Karpas-422 (cell line): ENCODE measurements at regions not wholly inside any gene's neighbourhood (a gene's known extent, or its start where the extent isn't known, plus 50 kb on each side); places are given as distances from the start of the nearest gene placed in this dataset.

Experiments used
- DNase-seq: peaks from one replicate; pipeline ENCODE4 v3.0.0-alpha.2; 2015
- H2AFZ ChIP-seq: fragments of 200-600 bp; sonication (generic); 2 replicates; pipeline ENCODE4 v1.6.1; 2014; ENCODE audit warnings: antibody characterized with exemption, low read length, mixed read lengths
- H3K27ac ChIP-seq: fragments of 200-600 bp; sonication (generic); 2 replicates; pipeline ENCODE4 v1.5.1; 2014; ENCODE audit warnings: mild to moderate bottlenecking, low read length, moderate library complexity
- H3K27me3 ChIP-seq: fragments of 200-600 bp; sonication (generic); 2 replicates; pipeline ENCODE4 v1.6.1; 2014; ENCODE audit warnings: low read length, mixed read lengths
- H3K36me3 ChIP-seq: fragments of 200-600 bp; sonication (generic); 2 replicates; pipeline ENCODE4 v1.6.1; 2014; ENCODE audit warnings: low read length, mixed read lengths; ENCODE audit not compliant: insufficient read depth
- H3K4me1 ChIP-seq: fragments of 200-600 bp; sonication (generic); 2 replicates; pipeline ENCODE4 v1.6.1; 2014; ENCODE audit warnings: mild to moderate bottlenecking, low read length, mixed read lengths
- H3K4me2 ChIP-seq: fragments of 200-600 bp; sonication (generic); 2 replicates; pipeline ENCODE4 v1.6.1; 2014; ENCODE audit warnings: low read length, low read depth, mild to moderate bottlenecking; ENCODE audit not compliant: poor library complexity, severe bottlenecking
- H3K4me3 ChIP-seq: fragments of 200-600 bp; sonication (generic); 2 replicates; pipeline ENCODE4 v1.5.1; 2014; ENCODE audit warnings: mild to moderate bottlenecking, antibody characterized with exemption, low read length, mixed read lengths
- H3K79me2 ChIP-seq: fragments of 200-600 bp; sonication (generic); 2 replicates; pipeline ENCODE4 v1.6.1; 2014; ENCODE audit warnings: mild to moderate bottlenecking, low read length, mixed read lengths
- H3K9ac ChIP-seq: fragments of 200-600 bp; sonication (generic); 2 replicates; pipeline ENCODE4 v1.6.0; 2014; ENCODE audit warnings: low read length
- H3K9me2 ChIP-seq: fragments of 200-600 bp; sonication (generic), shearing (Covaris generic); replicated peaks from 2 replicates; pipeline ENCODE4 v1.6.0; 2014; ENCODE audit warnings: mild to moderate bottlenecking, low read length, moderate library complexity; ENCODE audit not compliant: insufficient read depth
- H3K9me3 ChIP-seq: fragments of 300-700, 200-600 bp; sonication (generic); 2 replicates; pipeline ENCODE4 v1.6.1; 2014; ENCODE audit warnings: low read length, mixed read lengths
- H4K20me1 ChIP-seq: fragments of 200-600 bp; sonication (generic); 2 replicates; pipeline ENCODE4 v1.6.1; 2014; ENCODE audit warnings: mild to moderate bottlenecking, antibody characterized with exemption, low read length, low read depth; ENCODE audit not compliant: insufficient read depth

DNA sequence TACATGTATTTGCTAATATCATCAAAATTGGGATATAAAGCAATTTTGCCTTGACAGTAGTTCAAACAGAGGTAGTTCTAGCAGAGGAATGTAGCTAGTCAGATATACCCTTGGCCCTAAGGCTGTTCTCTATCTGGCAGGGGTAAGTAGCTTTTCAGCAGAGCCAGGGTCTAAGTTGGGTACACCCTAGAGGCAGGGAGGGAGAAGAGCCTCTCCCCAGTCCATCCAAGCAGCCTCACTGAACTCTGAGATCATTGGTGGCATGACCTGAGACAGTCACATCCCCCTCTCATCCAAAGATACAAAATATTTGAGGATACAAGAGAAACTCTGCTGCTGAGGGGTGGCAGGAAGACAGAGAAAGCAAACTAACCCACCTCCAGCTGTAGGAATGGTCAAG is 343.7 kb downstream of the DHX15 start:
- H3K79me2 ChIP-seq: no peaks in the 10 kb centered on the region
- H3K4me2 ChIP-seq: no peak overlapping the region
- H3K27ac ChIP-seq: no peak overlapping the region
- no peak overlapping the region for H3K9ac ChIP-seq
- no peaks in the 10 kb centered on the region for H3K36me3 ChIP-seq
- DNase-seq: no peak
- H4K20me1 ChIP-seq: no peaks in the 10 kb centered on the region
- no peaks in the 10 kb centered on the region for H3K9me2 ChIP-seq
- H3K27me3 ChIP-seq: no peaks in the 10 kb centered on the region
- H3K9me3 ChIP-seq: no peaks in the 10 kb centered on the region
- no peak overlapping the region for H3K4me3 ChIP-seq
- no peak overlapping the region for H2AFZ ChIP-seq
- no peaks in the 10 kb centered on the region for H3K4me1 ChIP-seq

- Histone ChIP-seq H3K9me3 (no peaks in the 10 kb centered on the region), H3K4me1 (no peaks in the 10 kb centered on the region), H3K4me3 (no peak overlapping the region), H3K9ac (no peak overlapping the region), H3K27me3 (0 out of 2 replicates have a peak, but pooled peaks cover 2% of the 10 kb centered on the region), H3K36me3 (no peaks in the 10 kb centered on the region), H3K27ac (no peak overlapping the region), H3K4me2 (no peak overlapping the region), H3K9me2 (no peaks in the 10 kb centered on the region), H2AFZ (no peak overlapping the region), H3K79me2 (no peaks in the 10 kb centered on the region), H4K20me1 (no peaks in the 10 kb centered on the region)
- DNase-seq: no peak
Measured at GRCh38 chr4:24237709-24238108, 346.6 kb downstream of the DHX15 start.

GRCh38 chr4:24236532-24236931 is 346.7 kb upstream of the PPARGC1A start:
- no peak overlapping the region for H3K9ac ChIP-seq
- no peak overlapping the region for H2AFZ ChIP-seq
- no peak overlapping the region for H3K27ac ChIP-seq
- no peak overlapping the region for H3K4me2 ChIP-seq
- DNase-seq: no peak
- no peaks in the 10 kb centered on the region for H3K9me3 ChIP-seq
- H4K20me1 ChIP-seq: no peaks in the 10 kb centered on the region
- no peaks in the 10 kb centered on the region for H3K79me2 ChIP-seq
- no peaks in the 10 kb centered on the region for H3K9me2 ChIP-seq
- no peak overlapping the region for H3K4me3 ChIP-seq
- H3K36me3 ChIP-seq: no peaks in the 10 kb centered on the region
- no peaks in the 10 kb centered on the region for H3K4me1 ChIP-seq
- H3K27me3 ChIP-seq: 0 out of 2 replicates have a peak, but pooled peaks cover 2% of the 10 kb centered on the region

DNA sequence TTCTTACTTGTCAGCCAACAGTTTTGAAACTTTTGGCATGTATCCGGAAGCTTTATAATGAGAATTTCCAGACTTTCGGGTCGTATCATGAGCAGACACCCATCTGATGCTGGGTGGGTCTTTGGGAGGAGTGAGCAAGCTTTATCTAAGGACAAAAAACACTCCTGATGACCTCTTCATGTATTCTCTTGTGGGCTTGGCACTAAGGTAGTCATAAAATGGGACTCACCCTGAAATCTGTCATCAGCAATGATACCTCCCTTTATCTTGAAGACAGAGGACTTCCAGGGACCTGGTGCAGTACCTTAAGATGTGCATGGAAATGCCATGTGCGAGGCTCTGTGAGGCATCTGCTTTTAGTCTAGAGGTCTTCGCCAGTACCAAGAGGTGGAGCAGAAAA is 346.3 kb upstream of the PPARGC1A start:
- Histone ChIP-seq H3K4me2 (no peak overlapping the region), H4K20me1 (no peaks in the 10 kb centered on the region), H2AFZ (no peak overlapping the region), H3K4me1 (no peaks in the 10 kb centered on the region), H3K36me3 (no peaks in the 10 kb centered on the region), H3K4me3 (no peak overlapping the region), H3K79me2 (no peaks in the 10 kb centered on the region), H3K27me3 (0 out of 2 replicates have a peak, but pooled peaks cover 2% of the 10 kb centered on the region), H3K9me3 (no peaks in the 10 kb centered on the region), H3K27ac (no peak overlapping the region), H3K9ac (no peak overlapping the region), H3K9me2 (no peaks in the 10 kb centered on the region)
- DNase-seq: no peak

GRCh38 chr4:24235618-24236017 is 345.8 kb upstream of the PPARGC1A start:
- H3K79me2 ChIP-seq: no peaks in the 10 kb centered on the region
- 0 out of 2 replicates have a peak, but pooled peaks cover 2% of the 10 kb centered on the region for H3K27me3 ChIP-seq
- H3K27ac ChIP-seq: no peak overlapping the region

DNA sequence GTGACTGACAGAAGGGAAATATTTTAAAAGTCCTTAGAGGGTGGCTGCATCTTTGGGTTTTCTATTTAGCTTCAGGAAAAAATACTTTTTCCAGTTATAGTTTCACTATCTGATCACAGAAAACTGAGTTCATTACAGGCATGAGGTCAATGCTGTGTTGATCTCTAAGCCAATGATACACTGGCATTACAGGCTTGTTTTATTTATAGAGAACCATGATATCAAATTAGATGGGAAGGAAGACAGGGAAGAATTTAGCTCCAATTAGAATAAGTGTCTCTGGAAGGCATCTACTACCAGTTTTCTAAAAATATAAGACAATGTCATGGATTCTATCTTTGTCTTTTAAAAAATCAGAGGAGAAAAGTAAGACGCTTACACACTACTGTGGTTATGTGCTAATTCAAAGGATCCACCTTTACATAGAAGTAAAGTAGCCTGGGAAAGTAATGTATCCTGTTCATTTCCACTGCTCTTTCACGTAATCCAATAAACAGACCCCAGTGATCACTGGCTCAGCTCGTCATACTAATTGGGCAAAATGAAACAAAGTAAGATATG is 344.5 kb upstream of the PPARGC1A start:
- no peak overlapping the region for H3K4me3 ChIP-seq
- no peak overlapping the region for H2AFZ ChIP-seq
- H4K20me1 ChIP-seq: no peaks in the 10 kb centered on the region
- 0 out of 2 replicates have a peak, but pooled peaks cover 2% of the 10 kb centered on the region for H3K27me3 ChIP-seq
- no peaks in the 10 kb centered on the region for H3K79me2 ChIP-seq
- no peaks in the 10 kb centered on the region for H3K4me1 ChIP-seq
- no peak overlapping the region for H3K27ac ChIP-seq
- H3K9me2 ChIP-seq: no peaks in the 10 kb centered on the region
- no peaks in the 10 kb centered on the region for H3K36me3 ChIP-seq
- no peak for DNase-seq
- H3K4me2 ChIP-seq: no peak overlapping the region
- no peak overlapping the region for H3K9ac ChIP-seq
- no peaks in the 10 kb centered on the region for H3K9me3 ChIP-seq

More at GRCh38 chr4:24235618-24236017, 345.8 kb upstream of the PPARGC1A start:
- no peak for DNase-seq
- H3K4me2 ChIP-seq: no peak overlapping the region
- no peaks in the 10 kb centered on the region for H3K9me2 ChIP-seq
- no peaks in the 10 kb centered on the region for H3K9me3 ChIP-seq
- H2AFZ ChIP-seq: no peak overlapping the region
- H3K4me3 ChIP-seq: no peak overlapping the region
- no peaks in the 10 kb centered on the region for H3K36me3 ChIP-seq
- no peak overlapping the region for H3K9ac ChIP-seq
- no peaks in the 10 kb centered on the region for H4K20me1 ChIP-seq
- H3K4me1 ChIP-seq: no peaks in the 10 kb centered on the region

DNA sequence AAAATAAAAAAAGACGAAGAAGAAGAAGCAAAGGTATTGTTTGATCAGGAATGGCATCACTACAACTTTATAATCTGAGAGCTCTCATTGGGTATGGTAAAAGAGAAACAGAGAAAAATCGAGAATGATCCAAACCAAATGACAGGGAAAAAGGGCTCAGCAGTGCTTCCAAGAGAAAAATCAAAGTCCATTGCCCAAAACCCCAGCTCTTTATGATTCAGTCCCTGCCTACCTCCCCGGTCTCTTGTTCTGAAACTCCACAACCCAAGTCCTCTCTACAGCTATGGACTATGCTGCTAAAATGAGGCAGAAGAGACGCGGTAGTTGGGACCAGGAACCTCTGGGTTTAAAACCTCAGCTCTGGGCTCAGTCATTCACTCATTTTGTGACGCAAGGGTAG is 341.1 kb upstream of the PPARGC1A start:
- Histone ChIP-seq H3K4me2 (no peak overlapping the region), H3K36me3 (no peaks in the 10 kb centered on the region), H3K9me3 (no peaks in the 10 kb centered on the region), H3K79me2 (no peaks in the 10 kb centered on the region), H3K27me3 (0 out of 2 replicates have a peak, but pooled peaks cover 2% of the 10 kb centered on the region), H3K4me1 (peaks cover 2% of the 10 kb centered on the region), H3K4me3 (no peak overlapping the region), H4K20me1 (no peaks in the 10 kb centered on the region), H3K9ac (no peak overlapping the region), H3K9me2 (no peaks in the 10 kb centered on the region), H3K27ac (no peak overlapping the region), H2AFZ (no peak overlapping the region)
- DNase-seq: no peak

DNA sequence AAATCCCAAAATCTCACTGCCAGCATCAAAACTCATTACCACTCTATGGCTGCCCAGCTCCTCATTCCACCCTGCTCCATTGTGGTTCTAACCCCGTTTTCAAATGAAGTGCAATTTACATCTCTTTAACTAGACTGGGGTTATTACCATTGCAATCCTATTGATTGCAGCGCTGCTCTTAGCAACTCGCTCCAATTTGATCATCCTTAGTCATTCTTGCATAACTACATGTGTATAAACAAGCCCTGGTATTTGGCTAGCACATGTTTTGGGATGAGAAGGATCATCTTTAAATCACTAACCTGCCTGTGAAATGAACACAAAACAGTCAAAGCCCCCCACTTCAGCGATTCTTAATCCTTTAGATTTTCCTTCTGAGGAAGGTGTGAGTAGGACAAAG is 340.1 kb upstream of the PPARGC1A start:
- no peaks in the 10 kb centered on the region for H3K9me3 ChIP-seq
- no peaks in the 10 kb centered on the region for H4K20me1 ChIP-seq
- H3K4me1 ChIP-seq: peaks cover 2% of the 10 kb centered on the region
- no peaks in the 10 kb centered on the region for H3K79me2 ChIP-seq
- no peak overlapping the region for H3K9ac ChIP-seq
- DNase-seq: no peak
- H3K4me3 ChIP-seq: no peak overlapping the region
- no peaks in the 10 kb centered on the region for H3K36me3 ChIP-seq
- H2AFZ ChIP-seq: no peak overlapping the region
- no peak overlapping the region for H3K27ac ChIP-seq
- 0 out of 2 replicates have a peak, but pooled peaks cover 2% of the 10 kb centered on the region for H3K27me3 ChIP-seq
- no peaks in the 10 kb centered on the region for H3K9me2 ChIP-seq
- H3K4me2 ChIP-seq: no peak overlapping the region
